Left ventricle myocardium inferior (tissue), 1 donor: ENCODE measurements at regions not wholly inside any gene's neighbourhood (a gene's known extent, or its start where the extent isn't known, plus 50 kb on each side); places are given as distances from the start of the nearest gene placed in this dataset.

ENCODE experiments used
- DNase-seq: peaks from one replicate; pipeline ENCODE4 v3.0.0-alpha.2; 2020
- H3K27ac ChIP-seq: fragments of 200-600 bp; replicated peaks from 2 replicates; pipeline ENCODE4 v1.8.0; 2021
- H3K27me3 ChIP-seq: fragments of 200-600 bp; 2 replicates; pipeline ENCODE4 v1.8.0; 2021; ENCODE audit warnings: low read depth
- H3K36me3 ChIP-seq: fragments of 200-600 bp; 2 replicates; pipeline ENCODE4 v1.8.0; 2021
- H3K4me1 ChIP-seq: fragments of 200-600 bp; 2 replicates; pipeline ENCODE4 v1.8.0; 2021
- H3K4me3 ChIP-seq: fragments of 200-600 bp; 2 replicates; pipeline ENCODE4 v1.8.0; 2021; ENCODE audit warnings: mild to moderate bottlenecking, moderate library complexity
- H3K9me3 ChIP-seq: fragments of 200-600 bp; replicated peaks from 2 replicates; pipeline ENCODE4 v1.8.0; 2021
- CTCF ChIP-seq: fragments of 200-600 bp; IDR thresholded peaks from 2 replicates; pipeline ENCODE4 v1.8.0; 2021; ENCODE audit warnings: antibody characterized with exemption, mild to moderate bottlenecking, borderline replicate concordance
- intact Hi-C: fragments of 100-400 bp; cut with micrococcal nuclease; formaldehyde crosslinking; loops from one replicate; pipeline ENCODE4 v1.11.0; 2022
- donor health status: DM: no; HTN: yes; CAD: no; lungs with severe emphysema.

GRCh38 chr13:50589651-50590054, 253.8 kb downstream of the DLEU7 start:
- H3K4me3 ChIP-seq = no peak overlapping the region
- no peaks in the 10 kb centered on the region for H3K27me3 ChIP-seq
- H3K4me1 ChIP-seq = peaks cover 34% of the 10 kb centered on the region
- H3K36me3 ChIP-seq = no peaks in the 10 kb centered on the region
- TF ChIP-seq CTCF = no peak
- no peak overlapping the region for H3K27ac ChIP-seq
- intact Hi-C loops = no loop called here
- H3K9me3 ChIP-seq = no peaks in the 10 kb centered on the region
- DNase-seq = no peak

GRCh38 chr13:50592412-50593155, 250.9 kb downstream of the DLEU7 start:
- intact Hi-C loops = no loop called here
- Histone ChIP-seq H3K4me3 (no peak overlapping the region), H3K27ac (no peak overlapping the region), H3K4me1 (peaks cover 51% of the 10 kb centered on the region), H3K27me3 (no peaks in the 10 kb centered on the region), H3K9me3 (no peaks in the 10 kb centered on the region), H3K36me3 (no peaks in the 10 kb centered on the region)
- no peak for TF ChIP-seq CTCF
- no peak for DNase-seq

- Histone ChIP-seq H3K9me3 (no peaks in the 10 kb centered on the region), H3K4me1 (peaks cover 57% of the 10 kb centered on the region), H3K27ac (no peak overlapping the region), H3K4me3 (no peak overlapping the region), H3K27me3 (no peaks in the 10 kb centered on the region), H3K36me3 (no peaks in the 10 kb centered on the region)
- intact Hi-C loops = no loop called here
- DNase-seq = no peak
- no peak for TF ChIP-seq CTCF
These were observed 250.3 kb downstream of the DLEU7 start for GRCh38 chr13:50593207-50593606.

- H3K27me3 ChIP-seq = no peaks in the 10 kb centered on the region
- H3K4me1 ChIP-seq = peaks cover 64% of the 10 kb centered on the region
- H3K27ac ChIP-seq = peak overlapping the region; percentile 39
- no peak overlapping the region for H3K4me3 ChIP-seq
- H3K36me3 ChIP-seq = no peaks in the 10 kb centered on the region
- no peak for TF ChIP-seq CTCF
- intact Hi-C loops = no loop called here
- H3K9me3 ChIP-seq = no peaks in the 10 kb centered on the region
- DNase-seq = no peak
These were observed 249.0 kb downstream of the DLEU7 start for GRCh38 chr13:50594276-50595051.

GRCh38 chr13:50595196-50595595, 248.3 kb downstream of the DLEU7 start:
- Histone ChIP-seq H3K4me3 (no peak overlapping the region), H3K27me3 (no peaks in the 10 kb centered on the region), H3K9me3 (no peaks in the 10 kb centered on the region), H3K27ac (peak overlapping the region; percentile 39), H3K4me1 (peaks cover 60% of the 10 kb centered on the region), H3K36me3 (no peaks in the 10 kb centered on the region)
- no peak for TF ChIP-seq CTCF
- intact Hi-C loops = no loop called here
- DNase-seq = no peak
